Osteoblast (primary cell): ENCODE measurements at regions not wholly inside any gene's neighbourhood (a gene's known extent, or its start where the extent isn't known, plus 50 kb on each side); places are given as distances from the start of the nearest gene placed in this dataset.

Experiments
- DNase-seq: peaks from one replicate; pipeline ENCODE4 v3.0.0; 2011; ENCODE audit warnings: low spot score, mixed read lengths; ENCODE audit not compliant: insufficient read length; ENCODE audit errors: missing footprints
- H2AFZ ChIP-seq: 2 replicates; pipeline ENCODE4 v1.6.0; 2011; ENCODE audit warnings: mild to moderate bottlenecking, low read length
- H3K27ac ChIP-seq: 2 replicates; pipeline ENCODE4 v1.5.1; 2011; ENCODE audit warnings: mild to moderate bottlenecking, low read depth, low read length, moderate library complexity
- H3K27me3 ChIP-seq: 2 replicates; pipeline ENCODE4 v1.6.0; 2012; ENCODE audit warnings: mild to moderate bottlenecking, control low read depth, inconsistent platforms, low read length, moderate library complexity; ENCODE audit not compliant: insufficient read depth
- H3K36me3 ChIP-seq: 2 replicates; pipeline ENCODE4 v1.5.1; 2011; ENCODE audit warnings: mild to moderate bottlenecking, low read length, control low read depth, moderate library complexity; ENCODE audit not compliant: insufficient read depth
- H3K4me1 ChIP-seq: 2 replicates; pipeline ENCODE4 v1.5.1; 2011; ENCODE audit warnings: mild to moderate bottlenecking, low read length, control low read depth, moderate library complexity; ENCODE audit not compliant: insufficient read depth
- H3K4me2 ChIP-seq: 2 replicates; pipeline ENCODE4 v1.6.0; 2011; ENCODE audit warnings: mild to moderate bottlenecking, low read length; ENCODE audit not compliant: insufficient read depth
- H3K4me3 ChIP-seq: fragments of 200-600 bp; sonication (generic); 3 replicates; pipeline ENCODE4 v1.5.1; 2012; ENCODE audit warnings: mild to moderate bottlenecking, low read length, inconsistent platforms; ENCODE audit not compliant: insufficient read depth
- H3K79me2 ChIP-seq: 2 replicates; pipeline ENCODE4 v1.6.0; 2012; ENCODE audit warnings: mild to moderate bottlenecking, low read length, control low read depth, inconsistent platforms; ENCODE audit not compliant: insufficient read depth
- H3K9me3 ChIP-seq: 2 replicates; pipeline ENCODE4 v1.5.1; 2011; ENCODE audit warnings: low read depth, low read length, control low read depth
- H4K20me1 ChIP-seq: 2 replicates; pipeline ENCODE4 v1.6.0; 2012; ENCODE audit warnings: mild to moderate bottlenecking, low read length, control low read depth; ENCODE audit not compliant: insufficient read depth
- CTCF ChIP-seq: IDR thresholded peaks from 2 replicates; pipeline ENCODE4 v1.5.1; 2011; ENCODE audit warnings: mild to moderate bottlenecking, low read depth, low read length, moderate library complexity; ENCODE audit errors: extremely low read depth

GRCh38 chr16:54430491-54431030, 144.0 kb upstream of the IRX3 start:
- Histone ChIP-seq H3K79me2 (no peaks in the 10 kb centered on the region), H3K4me2 (peak overlapping the region; percentile 74), H4K20me1 (no peaks in the 10 kb centered on the region), H3K4me1 (peaks cover 24% of the 10 kb centered on the region), H3K4me3 (no peak overlapping the region), H3K9me3 (no peaks in the 10 kb centered on the region), H3K27ac (peak overlapping the region; percentile 88), H3K36me3 (no peaks in the 10 kb centered on the region), H3K27me3 (no peaks in the 10 kb centered on the region), H2AFZ (peak overlapping the region; percentile 65)
- TF ChIP-seq CTCF = no peak
- no peak for DNase-seq

- H3K4me1 ChIP-seq = peaks cover 26% of the 10 kb centered on the region
- no peak for DNase-seq
- no peaks in the 10 kb centered on the region for H3K79me2 ChIP-seq
- no peaks in the 10 kb centered on the region for H3K36me3 ChIP-seq
- H3K4me2 ChIP-seq = no peak overlapping the region
- H3K27me3 ChIP-seq = no peaks in the 10 kb centered on the region
- TF ChIP-seq CTCF = no peak
- H3K27ac ChIP-seq = no peak overlapping the region
- H3K9me3 ChIP-seq = no peaks in the 10 kb centered on the region
- no peak overlapping the region for H3K4me3 ChIP-seq
- H2AFZ ChIP-seq = no peak overlapping the region
- H4K20me1 ChIP-seq = no peaks in the 10 kb centered on the region
Measured at GRCh38 chr16:54429029-54429428, 142.4 kb upstream of the IRX3 start.

GRCh38 chr16:54426553-54426849, 139.9 kb upstream of the IRX3 start:
- Histone ChIP-seq H3K27me3 (no peaks in the 10 kb centered on the region), H3K79me2 (no peaks in the 10 kb centered on the region), H3K4me1 (peaks cover 30% of the 10 kb centered on the region), H3K27ac (no peak overlapping the region), H3K4me2 (no peak overlapping the region), H3K36me3 (no peaks in the 10 kb centered on the region), H3K4me3 (no peak overlapping the region), H4K20me1 (no peaks in the 10 kb centered on the region), H3K9me3 (no peaks in the 10 kb centered on the region), H2AFZ (no peak overlapping the region)
- DNase-seq = no peak
- TF ChIP-seq CTCF = no peak

GRCh38 chr16:54425681-54426552, 139.3 kb upstream of the IRX3 start:
- no peak for DNase-seq
- no peak for TF ChIP-seq CTCF
- Histone ChIP-seq H3K79me2 (no peaks in the 10 kb centered on the region), H2AFZ (no peak overlapping the region), H3K4me2 (no peak overlapping the region), H3K4me3 (no peak overlapping the region), H3K4me1 (peaks cover 24% of the 10 kb centered on the region), H3K9me3 (no peaks in the 10 kb centered on the region), H3K27me3 (no peaks in the 10 kb centered on the region), H3K27ac (no peak overlapping the region), H3K36me3 (no peaks in the 10 kb centered on the region), H4K20me1 (no peaks in the 10 kb centered on the region)
